SK-N-SH (cell line): ENCODE measurements at regions not wholly inside any gene's neighbourhood (a gene's known extent, or its start where the extent isn't known, plus 50 kb on each side); places are given as distances from the start of the nearest gene placed in this dataset.

Experiments
- ELF1 ChIP-seq: IDR thresholded peaks from 2 replicates; pipeline ENCODE4 v1.4.0; 2012
- EP300 ChIP-seq, 2 experiments: IDR thresholded peaks; 2 replicates each; pipeline versions ENCODE4 v1.4.0 to v1.6.1; 2012; ENCODE audit warnings: borderline replicate concordance in 1 of 2, low read depth in 1 of 2, low read length in 1 of 2
- EZH2phosphoT487 ChIP-seq: fragments of 200-600 bp; sonication (generic); IDR thresholded peaks from 2 replicates; pipeline ENCODE4 v1.6.1; 2017; ENCODE audit warnings: low read depth, mixed run types, mild to moderate bottlenecking, antibody characterized with exemption, moderate library complexity, borderline replicate concordance
- NRF1 ChIP-seq: IDR thresholded peaks from 2 replicates; pipeline ENCODE4 v1.6.1; 2012; ENCODE audit warnings: low read depth, mild to moderate bottlenecking, low read length
- RFX5 ChIP-seq: IDR thresholded peaks from 2 replicates; pipeline ENCODE4 v1.6.1; 2012; ENCODE audit warnings: mild to moderate bottlenecking, improper control_type of control experiment, low read length
- SMC3 ChIP-seq: IDR thresholded peaks from 2 replicates; pipeline ENCODE4 v1.6.1; 2012; ENCODE audit warnings: low read depth, low read length, improper control_type of control experiment
- TAF1 ChIP-seq: IDR thresholded peaks from 2 replicates; pipeline ENCODE4 v1.6.1; 2012; ENCODE audit warnings: low read depth, mild to moderate bottlenecking, low read length, moderate library complexity, borderline replicate concordance
- YY1 ChIP-seq: IDR thresholded peaks from 2 replicates; pipeline ENCODE4 v1.4.0; 2012; ENCODE audit warnings: low read depth, mild to moderate bottlenecking
- TF ChIP-seq, protein P1 (sequence below): fragments of 200-600 bp; sonication (generic); IDR thresholded peaks from 2 replicates; pipeline ENCODE4 v1.6.1; 2017; ENCODE audit warnings: antibody characterized with exemption, mild to moderate bottlenecking, moderate library complexity
- TF ChIP-seq, protein P2 (sequence below): fragments of 150-350 bp; IDR thresholded peaks from 2 replicates; pipeline ENCODE4 v1.6.1; 2017; ENCODE audit warnings: antibody characterized with exemption, low read length, low read depth, borderline replicate concordance

DNA sequence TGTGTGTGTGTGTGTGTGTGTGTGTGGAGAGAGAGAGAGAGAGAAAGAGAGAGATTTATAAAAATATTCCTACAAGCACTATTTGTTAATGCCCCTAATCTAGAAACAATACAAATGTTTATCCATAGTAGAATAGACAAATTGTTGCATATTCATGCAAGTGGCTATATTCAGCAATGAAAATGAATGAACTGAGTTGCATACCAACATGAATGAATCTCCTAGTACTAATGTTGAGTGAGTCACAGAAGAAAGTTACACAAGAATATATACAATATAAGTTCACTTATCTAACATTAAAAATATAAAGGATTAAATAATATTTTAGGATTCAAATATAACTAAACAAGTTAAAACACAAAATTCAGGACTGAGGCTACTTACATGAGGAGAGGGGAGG lies 456.8 kb upstream of the AMOT start:
- TF ChIP-seq, protein P1, sequence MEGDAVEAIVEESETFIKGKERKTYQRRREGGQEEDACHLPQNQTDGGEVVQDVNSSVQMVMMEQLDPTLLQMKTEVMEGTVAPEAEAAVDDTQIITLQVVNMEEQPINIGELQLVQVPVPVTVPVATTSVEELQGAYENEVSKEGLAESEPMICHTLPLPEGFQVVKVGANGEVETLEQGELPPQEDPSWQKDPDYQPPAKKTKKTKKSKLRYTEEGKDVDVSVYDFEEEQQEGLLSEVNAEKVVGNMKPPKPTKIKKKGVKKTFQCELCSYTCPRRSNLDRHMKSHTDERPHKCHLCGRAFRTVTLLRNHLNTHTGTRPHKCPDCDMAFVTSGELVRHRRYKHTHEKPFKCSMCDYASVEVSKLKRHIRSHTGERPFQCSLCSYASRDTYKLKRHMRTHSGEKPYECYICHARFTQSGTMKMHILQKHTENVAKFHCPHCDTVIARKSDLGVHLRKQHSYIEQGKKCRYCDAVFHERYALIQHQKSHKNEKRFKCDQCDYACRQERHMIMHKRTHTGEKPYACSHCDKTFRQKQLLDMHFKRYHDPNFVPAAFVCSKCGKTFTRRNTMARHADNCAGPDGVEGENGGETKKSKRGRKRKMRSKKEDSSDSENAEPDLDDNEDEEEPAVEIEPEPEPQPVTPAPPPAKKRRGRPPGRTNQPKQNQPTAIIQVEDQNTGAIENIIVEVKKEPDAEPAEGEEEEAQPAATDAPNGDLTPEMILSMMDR: no peak
- TF ChIP-seq TAF1 (no peak), EZH2phosphoT487 (no peak), EP300 (IDR thresholded peaks at IDR 0.05; ENCODE audit: borderline replicate concordance in 1 of 2, low read depth in 1 of 2, low read length in 1 of 2) (no peak), YY1 (no peak), SMC3 (no peak), NRF1 (no peak), RFX5 (no peak), ELF1 (no peak)
- TF ChIP-seq, protein P2, sequence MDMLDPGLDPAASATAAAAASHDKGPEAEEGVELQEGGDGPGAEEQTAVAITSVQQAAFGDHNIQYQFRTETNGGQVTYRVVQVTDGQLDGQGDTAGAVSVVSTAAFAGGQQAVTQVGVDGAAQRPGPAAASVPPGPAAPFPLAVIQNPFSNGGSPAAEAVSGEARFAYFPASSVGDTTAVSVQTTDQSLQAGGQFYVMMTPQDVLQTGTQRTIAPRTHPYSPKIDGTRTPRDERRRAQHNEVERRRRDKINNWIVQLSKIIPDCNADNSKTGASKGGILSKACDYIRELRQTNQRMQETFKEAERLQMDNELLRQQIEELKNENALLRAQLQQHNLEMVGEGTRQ: no peak
